KG1 (cell line): ENCODE measurements at regions not wholly inside any gene's neighbourhood (a gene's known extent, or its start where the extent isn't known, plus 50 kb on each side); places are given as distances from the start of the nearest gene placed in this dataset.
"Not testable (repeated sequence)": the region's sequence is repeated elsewhere in the genome, so short reads cannot be mapped to it uniquely, and the experiment has no call there.

Source experiments
- DNase-seq: peaks from one replicate; lab custom pipeline; 2025; lab: John Stamatoyannopoulos, UW

GRCh38 chr10:95137990-95138625 is 55.9 kb upstream of the ACSM6 start:
- DNase-seq = not testable (repeated sequence)

- no peak for DNase-seq
These were observed 59.5 kb upstream of the ACSM6 start for GRCh38 chr10:95134490-95134889.

- no peak for DNase-seq
These were observed 60.0 kb upstream of the ACSM6 start for GRCh38 chr10:95133997-95134396.

- DNase-seq = peak; percentile 10
These were observed 60.9 kb upstream of the ACSM6 start for GRCh38 chr10:95133016-95133752.

- DNase-seq = not testable (repeated sequence)
These were observed 61.1 kb upstream of the CYP2C8 start for GRCh38 chr10:95130429-95130828.

GRCh38 chr10:95125582-95125981 is 56.3 kb upstream of the CYP2C8 start:
- DNase-seq = no peak

- no peak for DNase-seq
These were observed 53.4 kb upstream of the CYP2C8 start for GRCh38 chr10:95122736-95123135.

- no peak for DNase-seq
These were observed 52.6 kb upstream of the CYP2C8 start for GRCh38 chr10:95121904-95122303.
